Ishikawa (cell line): ENCODE measurements at regions not wholly inside any gene's neighbourhood (a gene's known extent, or its start where the extent isn't known, plus 50 kb on each side); places are given as distances from the start of the nearest gene placed in this dataset.

Experiments used
- CEBPB ChIP-seq: IDR thresholded peaks from 2 replicates; pipeline ENCODE4 v1.6.1; 2012
- CREB1 ChIP-seq: IDR thresholded peaks from 2 replicates; pipeline ENCODE4 v1.6.1; 2012; ENCODE audit warnings: low read depth
- EGR1 ChIP-seq: IDR thresholded peaks from 2 replicates; pipeline ENCODE4 v1.6.1; 2012
- EP300 ChIP-seq: IDR thresholded peaks from 2 replicates; pipeline ENCODE4 v1.6.1; 2012; ENCODE audit warnings: borderline replicate concordance
- FOXM1 ChIP-seq: IDR thresholded peaks from 2 replicates; pipeline ENCODE4 v1.6.1; 2012; ENCODE audit warnings: low read depth, borderline replicate concordance
- NFIC ChIP-seq: IDR thresholded peaks from 2 replicates; pipeline ENCODE4 v1.6.1; 2012
- RAD21 ChIP-seq: IDR thresholded peaks from 2 replicates; pipeline ENCODE4 v1.6.1; 2012; ENCODE audit warnings: low read depth
- TAF1 ChIP-seq: IDR thresholded peaks from 2 replicates; pipeline ENCODE4 v1.6.1; 2012; ENCODE audit warnings: low read depth, mild to moderate bottlenecking
- TCF12 ChIP-seq: IDR thresholded peaks from 2 replicates; pipeline ENCODE4 v1.6.1; 2012; ENCODE audit warnings: low read depth
- TEAD4 ChIP-seq: IDR thresholded peaks from 2 replicates; pipeline ENCODE4 v1.6.1; 2012
- YY1 ChIP-seq: IDR thresholded peaks from 2 replicates; pipeline ENCODE4 v1.6.1; 2012; ENCODE audit warnings: low read depth
- ZBTB7A ChIP-seq: IDR thresholded peaks from 2 replicates; pipeline ENCODE4 v1.6.1; 2012; ENCODE audit warnings: low read depth
- TF ChIP-seq, protein P1 (sequence below): IDR thresholded peaks from 2 replicates; pipeline ENCODE4 v1.6.1; 2012
- TF ChIP-seq, protein P2 (sequence below): IDR thresholded peaks from 2 replicates; pipeline ENCODE4 v1.6.1; 2012; ENCODE audit warnings: low read depth, mild to moderate bottlenecking
- TF ChIP-seq, protein P3 (sequence below): IDR thresholded peaks from 2 replicates; pipeline ENCODE4 v1.6.1; 2012

DNA sequence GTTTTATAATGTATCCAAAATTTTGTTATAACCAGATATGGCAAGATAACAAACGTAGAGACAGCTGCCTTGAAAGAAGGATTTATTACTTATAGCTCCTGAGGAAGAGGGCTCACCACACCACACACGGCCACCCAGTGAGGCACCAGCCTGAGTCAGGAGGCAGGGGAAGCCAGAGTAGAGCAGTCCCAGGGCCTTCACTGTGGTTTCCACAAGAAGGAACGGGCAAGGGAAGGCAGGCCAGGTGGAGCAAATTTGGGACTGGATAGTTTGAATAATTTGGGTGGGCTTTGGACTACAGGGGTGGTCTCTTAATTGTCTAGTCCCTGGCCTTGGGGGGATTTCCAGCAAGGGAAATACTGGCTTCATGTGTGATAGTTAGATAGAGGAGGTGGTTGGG is 72.5 kb downstream of the RRAGC start:
- TF ChIP-seq, protein P1, sequence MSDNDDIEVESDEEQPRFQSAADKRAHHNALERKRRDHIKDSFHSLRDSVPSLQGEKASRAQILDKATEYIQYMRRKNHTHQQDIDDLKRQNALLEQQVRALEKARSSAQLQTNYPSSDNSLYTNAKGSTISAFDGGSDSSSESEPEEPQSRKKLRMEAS = no peak
- no peak for TF ChIP-seq EP300
- TF ChIP-seq TAF1 = no peak
- TF ChIP-seq FOXM1 = no peak
- TF ChIP-seq TEAD4 = no peak
- no peak for TF ChIP-seq TCF12
- no peak for TF ChIP-seq RAD21
- no peak for TF ChIP-seq ZBTB7A
- TF ChIP-seq, protein P2, sequence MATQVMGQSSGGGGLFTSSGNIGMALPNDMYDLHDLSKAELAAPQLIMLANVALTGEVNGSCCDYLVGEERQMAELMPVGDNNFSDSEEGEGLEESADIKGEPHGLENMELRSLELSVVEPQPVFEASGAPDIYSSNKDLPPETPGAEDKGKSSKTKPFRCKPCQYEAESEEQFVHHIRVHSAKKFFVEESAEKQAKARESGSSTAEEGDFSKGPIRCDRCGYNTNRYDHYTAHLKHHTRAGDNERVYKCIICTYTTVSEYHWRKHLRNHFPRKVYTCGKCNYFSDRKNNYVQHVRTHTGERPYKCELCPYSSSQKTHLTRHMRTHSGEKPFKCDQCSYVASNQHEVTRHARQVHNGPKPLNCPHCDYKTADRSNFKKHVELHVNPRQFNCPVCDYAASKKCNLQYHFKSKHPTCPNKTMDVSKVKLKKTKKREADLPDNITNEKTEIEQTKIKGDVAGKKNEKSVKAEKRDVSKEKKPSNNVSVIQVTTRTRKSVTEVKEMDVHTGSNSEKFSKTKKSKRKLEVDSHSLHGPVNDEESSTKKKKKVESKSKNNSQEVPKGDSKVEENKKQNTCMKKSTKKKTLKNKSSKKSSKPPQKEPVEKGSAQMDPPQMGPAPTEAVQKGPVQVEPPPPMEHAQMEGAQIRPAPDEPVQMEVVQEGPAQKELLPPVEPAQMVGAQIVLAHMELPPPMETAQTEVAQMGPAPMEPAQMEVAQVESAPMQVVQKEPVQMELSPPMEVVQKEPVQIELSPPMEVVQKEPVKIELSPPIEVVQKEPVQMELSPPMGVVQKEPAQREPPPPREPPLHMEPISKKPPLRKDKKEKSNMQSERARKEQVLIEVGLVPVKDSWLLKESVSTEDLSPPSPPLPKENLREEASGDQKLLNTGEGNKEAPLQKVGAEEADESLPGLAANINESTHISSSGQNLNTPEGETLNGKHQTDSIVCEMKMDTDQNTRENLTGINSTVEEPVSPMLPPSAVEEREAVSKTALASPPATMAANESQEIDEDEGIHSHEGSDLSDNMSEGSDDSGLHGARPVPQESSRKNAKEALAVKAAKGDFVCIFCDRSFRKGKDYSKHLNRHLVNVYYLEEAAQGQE = no peak
- TF ChIP-seq EGR1 = no peak
- TF ChIP-seq CEBPB = no peak

DNA sequence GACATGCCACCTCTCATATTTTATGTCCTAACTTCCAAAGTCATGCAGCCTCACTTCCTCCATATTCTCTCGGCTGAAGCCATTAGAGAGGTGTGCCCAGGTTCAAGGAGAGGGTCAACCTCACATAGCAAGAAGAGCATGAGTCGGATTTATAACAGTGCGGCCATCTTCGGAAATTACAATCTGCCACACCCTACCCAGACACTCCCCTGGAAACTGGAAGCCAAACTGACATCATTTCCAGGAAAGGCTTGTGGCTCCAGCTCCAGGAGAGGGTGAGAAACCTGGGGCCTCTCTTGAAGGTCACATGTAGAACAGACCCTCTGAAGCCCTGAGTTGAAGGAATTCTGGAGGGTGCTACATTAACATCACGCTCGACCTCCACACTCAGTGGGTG is 73.5 kb downstream of the RRAGC start:
- TF ChIP-seq RAD21 = no peak
- TF ChIP-seq FOXM1 = no peak
- no peak for TF ChIP-seq CEBPB
- TF ChIP-seq, protein P3, sequence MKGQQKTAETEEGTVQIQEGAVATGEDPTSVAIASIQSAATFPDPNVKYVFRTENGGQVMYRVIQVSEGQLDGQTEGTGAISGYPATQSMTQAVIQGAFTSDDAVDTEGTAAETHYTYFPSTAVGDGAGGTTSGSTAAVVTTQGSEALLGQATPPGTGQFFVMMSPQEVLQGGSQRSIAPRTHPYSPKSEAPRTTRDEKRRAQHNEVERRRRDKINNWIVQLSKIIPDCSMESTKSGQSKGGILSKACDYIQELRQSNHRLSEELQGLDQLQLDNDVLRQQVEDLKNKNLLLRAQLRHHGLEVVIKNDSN = no peak
- TF ChIP-seq, protein P2 = no peak
- TF ChIP-seq YY1 = no peak
- no peak for TF ChIP-seq EP300
- no peak for TF ChIP-seq TEAD4
- no peak for TF ChIP-seq ZBTB7A
- no peak for TF ChIP-seq TAF1
- no peak for TF ChIP-seq CREB1
- TF ChIP-seq, protein P1 = no peak
- no peak for TF ChIP-seq NFIC
- TF ChIP-seq TCF12 = no peak
- TF ChIP-seq EGR1 = no peak

DNA sequence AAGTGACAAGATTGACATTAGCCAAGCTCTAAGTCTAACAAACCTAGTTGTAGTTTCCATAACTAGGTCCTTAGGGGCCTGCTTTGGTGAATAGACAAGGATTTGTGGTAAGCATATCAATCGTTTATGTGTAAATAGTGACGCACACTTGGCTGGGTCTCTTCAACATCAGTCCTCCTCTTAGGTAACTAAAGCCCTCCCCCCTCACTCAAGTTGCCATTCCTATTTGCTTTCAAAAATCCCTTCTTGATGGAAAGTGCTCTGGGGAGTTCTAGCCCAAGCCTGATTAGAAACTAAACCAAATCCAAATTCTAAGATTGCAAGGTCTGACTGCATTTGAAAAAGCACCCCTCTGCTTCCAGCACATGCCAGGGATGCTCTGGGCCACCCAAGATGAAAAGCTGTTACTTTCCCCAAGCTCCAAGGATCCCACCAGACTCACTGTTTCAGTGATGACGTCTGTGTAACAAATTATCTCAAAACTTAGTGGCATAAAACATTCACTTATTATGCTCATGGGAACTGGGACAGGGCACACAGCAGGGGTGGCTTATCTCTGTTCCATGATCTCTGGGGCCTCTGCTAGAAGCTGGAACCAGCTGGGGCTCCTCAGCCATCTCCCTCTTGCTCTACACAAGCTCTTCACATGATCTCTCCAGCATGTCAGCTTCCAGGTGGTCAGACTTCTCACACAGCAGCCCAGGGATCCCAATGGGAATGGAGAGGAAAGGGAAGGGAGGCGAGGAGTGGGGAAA is 74.1 kb downstream of the RRAGC start:
- TF ChIP-seq NFIC = no peak

DNA sequence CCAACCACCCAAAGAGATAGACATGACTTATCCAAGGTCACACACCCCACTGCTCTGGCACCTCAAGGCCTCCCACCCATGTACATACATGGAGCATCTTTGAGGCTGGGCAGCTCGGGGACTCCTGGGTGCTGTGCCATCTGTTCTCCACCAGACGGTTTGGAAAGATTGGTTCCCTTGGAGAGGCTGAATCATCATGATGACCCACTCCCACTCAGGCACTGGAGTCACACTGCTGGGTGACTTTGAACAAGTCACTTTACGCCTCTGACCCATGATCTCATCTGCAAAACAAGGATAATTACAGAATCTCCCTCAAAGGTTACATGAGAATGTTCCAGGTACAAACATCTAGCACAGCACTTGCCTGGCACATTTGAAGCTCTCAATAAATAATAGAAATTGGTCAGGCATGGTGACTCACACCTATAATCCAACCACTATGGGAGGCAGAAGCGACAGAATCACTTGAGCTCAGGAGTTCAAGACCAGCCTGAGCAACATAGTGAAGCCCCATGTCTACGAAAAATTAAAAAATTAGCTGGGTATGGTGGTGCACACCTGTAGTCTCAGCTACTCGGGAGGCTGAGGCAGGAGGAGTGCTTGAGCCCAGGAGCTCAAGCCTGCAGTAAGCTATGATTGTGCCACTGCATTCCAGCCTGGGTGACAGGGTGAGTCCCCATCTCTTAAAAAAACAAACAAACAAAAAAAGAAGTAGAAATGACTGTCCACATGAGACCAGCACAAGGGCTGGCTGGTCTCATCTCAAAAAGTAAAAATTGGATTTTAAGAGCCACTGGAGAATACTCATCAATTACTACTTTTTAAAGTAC is 74.9 kb downstream of the RRAGC start:
- no peak for TF ChIP-seq CEBPB

DNA sequence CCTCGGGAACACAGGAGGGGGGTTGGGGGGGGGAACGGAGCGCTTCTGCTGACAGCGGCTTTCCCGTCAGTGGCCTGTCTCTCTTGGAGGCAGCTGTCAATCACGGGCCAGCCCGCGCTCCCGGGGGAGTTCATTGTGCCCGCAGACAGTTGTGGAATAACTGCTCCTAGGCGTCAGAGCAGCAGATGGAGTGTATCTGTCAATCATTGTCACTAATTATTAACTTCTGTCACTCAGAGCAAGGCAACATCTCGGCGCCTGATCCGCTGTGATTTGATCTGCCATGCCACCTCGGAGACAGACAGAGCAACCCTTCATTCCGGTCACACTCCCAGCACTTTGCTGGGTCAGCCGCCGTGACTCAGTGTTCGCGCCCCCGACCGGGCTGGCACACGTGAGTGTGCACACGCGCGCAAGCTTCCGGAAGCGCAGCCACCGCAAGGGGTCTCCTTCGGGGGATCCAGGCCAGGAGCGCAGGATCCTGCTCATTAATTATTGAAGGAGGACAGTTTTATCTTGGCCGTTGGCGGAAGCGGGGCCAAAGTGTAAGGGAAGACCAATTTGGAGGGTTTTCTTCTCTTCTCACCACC is 75.8 kb downstream of the RRAGC start:
- TF ChIP-seq YY1 (no peak), TCF12 (no peak), RAD21 (no peak), ZBTB7A (no peak), FOXM1 (no peak), TEAD4 (no peak), EGR1 (no peak), TAF1 (no peak), NFIC (no peak), EP300 (no peak), CEBPB (no peak)
- TF ChIP-seq, protein P2 = no peak
- TF ChIP-seq, protein P3 = no peak
- TF ChIP-seq, protein P1 = no peak
